H1 (cell line): ENCODE measurements at regions not wholly inside any gene's neighbourhood (a gene's known extent, or its start where the extent isn't known, plus 50 kb on each side); places are given as distances from the start of the nearest gene placed in this dataset.

Experiments used
- CTCF ChIA-PET: fragments of 300-600 bp; sonication (Branson Sonifier 250); formaldehyde crosslinking; loops from one replicate; lab custom pipeline; 2021; ENCODE audit not compliant: partially characterized antibody; lab: Charles Lee
- POLR2A ChIA-PET: fragments of 300-600 bp; sonication (Branson Sonifier 250); formaldehyde crosslinking; loops from one replicate; lab custom pipeline; 2021; ENCODE audit warnings: inconsistent platforms; ENCODE audit not compliant: partially characterized antibody; lab: Charles Lee
- DNase-seq, 2 experiments: peaks; one replicate each; pipeline versions ENCODE4 v3.0.0 to v3.0.0-alpha.2; 2010 to 2022; ENCODE audit warnings: low spot score in 2 of 2, low read depth in 1 of 2, mixed read lengths in 1 of 2
- FAIRE-seq: peaks from 2 replicates; lab custom pipeline; 2011; peaks lifted over from hg19 to GRCh38; lab: Jason Lieb, UNC
- H2AFZ ChIP-seq: 2 replicates; pipeline ENCODE4 v1.8.1; 2012; ENCODE audit warnings: low read length, inconsistent platforms
- H2AK5ac ChIP-seq: 2 replicates; pipeline ENCODE4 v1.6.1; 2013; ENCODE audit warnings: low read depth, low read length
- H2BK120ac ChIP-seq: replicated peaks from 2 replicates; pipeline ENCODE3; 2013; ENCODE audit warnings: low read depth, low read length, inconsistent platforms
- H2BK12ac ChIP-seq: 2 replicates; pipeline ENCODE4 v1.6.1; 2013; ENCODE audit warnings: low read depth, low read length
- H2BK15ac ChIP-seq: 2 replicates; pipeline ENCODE4 v1.6.1; 2013; ENCODE audit warnings: low read length
- H2BK20ac ChIP-seq: 2 replicates; pipeline ENCODE4 v1.6.1; 2013; ENCODE audit warnings: low read length
- H2BK5ac ChIP-seq: 2 replicates; pipeline ENCODE4 v1.6.1; 2013; ENCODE audit warnings: low read depth, low read length
- H3K14ac ChIP-seq: 2 replicates; pipeline ENCODE4 v1.6.1; 2013; ENCODE audit warnings: inconsistent platforms; ENCODE audit not compliant: insufficient read length
- H3K18ac ChIP-seq: 2 replicates; pipeline ENCODE4 v1.6.1; 2013; ENCODE audit warnings: low read length; ENCODE audit errors: extremely low read depth
- H3K23ac ChIP-seq: 2 replicates; pipeline ENCODE4 v1.6.1; 2013; ENCODE audit warnings: inconsistent platforms; ENCODE audit not compliant: insufficient read length
- H3K23me2 ChIP-seq: 2 replicates; pipeline ENCODE4 v1.6.1; 2013; ENCODE audit warnings: low read depth, low read length
- H3K27ac ChIP-seq: 2 replicates; pipeline ENCODE4 v1.6.1; 2011; ENCODE audit warnings: low read depth, low read length, inconsistent platforms
- H3K27me3 ChIP-seq, 4 experiments: replicated peaks in 1 of 4; 1 replicate in 1 of 4; 2 replicates in 3 of 4; pipeline versions ENCODE4 v1.6.1 to v1.8.1; 2011 to 2013; ENCODE audit warnings: low read length in 3 of 4, mild to moderate bottlenecking in 3 of 4, inconsistent platforms in 2 of 4, mixed read lengths in 2 of 4, moderate library complexity in 1 of 4; ENCODE audit not compliant: control insufficient read depth in 3 of 4, insufficient read depth in 3 of 4; ENCODE audit errors: extremely low read depth in 1 of 4
- H3K36me3 ChIP-seq, 4 experiments: 2 replicates each; pipeline versions ENCODE4 v1.6.1 to v1.8.1; 2011 to 2013; ENCODE audit warnings: mild to moderate bottlenecking in 4 of 4, low read length in 3 of 4, moderate library complexity in 2 of 4, control low read depth in 1 of 4, inconsistent platforms in 1 of 4; ENCODE audit not compliant: insufficient read depth in 4 of 4, control insufficient read depth in 2 of 4
- H3K4ac ChIP-seq: replicated peaks from 2 replicates; pipeline ENCODE3; 2013; ENCODE audit warnings: low read length, low read depth, mixed read lengths, inconsistent platforms; ENCODE audit not compliant: insufficient read length
- H3K4me1 ChIP-seq, 4 experiments: replicated peaks in 1 of 4; 1 replicate in 1 of 4; 2 replicates in 3 of 4; pipeline versions ENCODE4 v1.6.1 to v1.8.1; 2011 to 2013; ENCODE audit warnings: low read length in 3 of 4, inconsistent platforms in 2 of 4, mixed read lengths in 1 of 4; ENCODE audit not compliant: insufficient read depth in 4 of 4, control insufficient read depth in 3 of 4
- H3K4me2 ChIP-seq, 2 experiments: 2 replicates each; pipeline versions ENCODE4 v1.6.1 to v1.8.1; 2011 to 2013; ENCODE audit warnings: low read depth in 2 of 2, low read length in 2 of 2, control low read depth in 1 of 2, inconsistent platforms in 1 of 2, mild to moderate bottlenecking in 1 of 2; ENCODE audit not compliant: insufficient read depth in 1 of 2
- H3K4me3 ChIP-seq, 4 experiments: fragments of 200-600, 300-600 bp in 1 of 4; sonication (generic), shearing (Covaris generic), sonication (Bioruptor Twin) in 1 of 4; 2 replicates each; pipeline versions ENCODE4 v1.5.1 to v1.8.1; 2011 to 2016; ENCODE audit warnings: low read length in 4 of 4, low read depth in 3 of 4, control low read depth in 2 of 4, inconsistent platforms in 2 of 4, mild to moderate bottlenecking in 2 of 4, mixed read lengths in 1 of 4, moderate library complexity in 1 of 4; ENCODE audit not compliant: insufficient read depth in 2 of 4; ENCODE audit errors: extremely low read depth in 1 of 4
- H3K56ac ChIP-seq: replicated peaks from 2 replicates; pipeline ENCODE3; 2013; ENCODE audit warnings: low read depth, mild to moderate bottlenecking, mixed read lengths, low read length, inconsistent platforms; ENCODE audit not compliant: insufficient read length
- H3K79me1 ChIP-seq: 2 replicates; pipeline ENCODE4 v1.6.1; 2013; ENCODE audit warnings: low read depth, low read length, control low read depth
- H3K79me2 ChIP-seq, 2 experiments: 2 replicates each; pipeline versions ENCODE4 v1.6.1 to v1.8.1; 2012 to 2013; ENCODE audit warnings: low read length in 2 of 2, mild to moderate bottlenecking in 2 of 2, inconsistent platforms in 1 of 2; ENCODE audit not compliant: insufficient read depth in 2 of 2, control insufficient read depth in 1 of 2
- H3K9ac ChIP-seq, 4 experiments: replicated peaks in 1 of 4; 1 replicate in 1 of 4; 2 replicates in 3 of 4; pipeline versions ENCODE4 v1.6.1 to v1.8.1; 2011 to 2013; ENCODE audit warnings: low read depth in 3 of 4, low read length in 3 of 4, control low read depth in 2 of 4, mild to moderate bottlenecking in 2 of 4, moderate library complexity in 2 of 4, inconsistent platforms in 1 of 4; ENCODE audit errors: extremely low read depth in 1 of 4
- H3K9me3 ChIP-seq, 2 experiments: 2 replicates each; pipeline versions ENCODE4 v1.6.1 to v1.8.1; 2012 to 2013; ENCODE audit warnings: mild to moderate bottlenecking in 2 of 2, moderate library complexity in 2 of 2, control low read depth in 1 of 2, inconsistent platforms in 1 of 2, low read depth in 1 of 2, low read length in 1 of 2, mixed read lengths in 1 of 2; ENCODE audit not compliant: insufficient read depth in 2 of 2
- H4K20me1 ChIP-seq, 2 experiments: replicated peaks in 1 of 2; 2 replicates each; pipeline versions ENCODE3 to v1.8.1; 2011 to 2013; ENCODE audit warnings: inconsistent platforms in 2 of 2, low read length in 2 of 2, mild to moderate bottlenecking in 1 of 2; ENCODE audit not compliant: insufficient read depth in 2 of 2, control insufficient read depth in 1 of 2
- H4K5ac ChIP-seq: 2 replicates; pipeline ENCODE4 v1.6.1; 2013; ENCODE audit warnings: low read length, low read depth, mixed read lengths, inconsistent platforms; ENCODE audit not compliant: insufficient read length
- H4K8ac ChIP-seq: 2 replicates; pipeline ENCODE4 v1.8.0; 2013; ENCODE audit warnings: mild to moderate bottlenecking, moderate library complexity, low read length, inconsistent platforms; ENCODE audit not compliant: insufficient read depth; ENCODE audit errors: extremely low read depth
- H4K91ac ChIP-seq: replicated peaks from 2 replicates; pipeline ENCODE3; 2013; ENCODE audit warnings: low read length, mixed read lengths, inconsistent platforms; ENCODE audit not compliant: insufficient read length
- BACH1 ChIP-seq: IDR thresholded peaks from 2 replicates; pipeline ENCODE4 v1.6.1; 2012; ENCODE audit warnings: low read length, improper control_type of control experiment
- CEBPB ChIP-seq: IDR thresholded peaks from 2 replicates; pipeline ENCODE4 v1.6.1; 2012; ENCODE audit warnings: low read depth, low read length
- EGR1 ChIP-seq: IDR thresholded peaks from 2 replicates; pipeline ENCODE4 v1.6.1; 2011; ENCODE audit warnings: low read depth, low read length, borderline replicate concordance
- SAP30 ChIP-seq: fragments of 300-600 bp; sonication (generic); IDR thresholded peaks from 2 replicates; pipeline ENCODE4 v1.7.1; 2012; ENCODE audit warnings: low read length, moderate library complexity, mild to moderate bottlenecking, inconsistent platforms; ENCODE audit not compliant: insufficient read depth, insufficient replicate concordance
- SUZ12 ChIP-seq: fragments of 200-600 bp; sonication (generic); IDR thresholded peaks from 2 replicates; pipeline ENCODE4 v1.6.1; 2012; ENCODE audit warnings: mild to moderate bottlenecking, inconsistent platforms, low read length, moderate library complexity, mixed read lengths
- ZNF274 ChIP-seq: IDR thresholded peaks from 2 replicates; pipeline ENCODE4 v1.7.0; 2012; ENCODE audit warnings: low read length, borderline replicate concordance; ENCODE audit errors: extremely low read depth
- WGBS, 2 experiments: shearing (Covaris generic) in 1 of 2; methylation state at CpG; one replicate each; pipeline versions ENCODE4 v1.1.6 to v1.1.7; 2013 to 2015; ENCODE audit warnings: low lambda C conversion rate in 2 of 2, mixed read lengths in 2 of 2, inconsistent platforms in 1 of 2, low coverage in 1 of 2, missing lambda C conversion rate in 1 of 2; ENCODE audit not compliant: insufficient replicate concordance in 2 of 2, insufficient coverage in 1 of 2, insufficient read length in 1 of 2; ENCODE audit errors: extremely low coverage in 1 of 2, missing lambda C conversion rate in 1 of 2; 5-methylcytosine and 5-hydroxymethylcytosine counted together

DNA sequence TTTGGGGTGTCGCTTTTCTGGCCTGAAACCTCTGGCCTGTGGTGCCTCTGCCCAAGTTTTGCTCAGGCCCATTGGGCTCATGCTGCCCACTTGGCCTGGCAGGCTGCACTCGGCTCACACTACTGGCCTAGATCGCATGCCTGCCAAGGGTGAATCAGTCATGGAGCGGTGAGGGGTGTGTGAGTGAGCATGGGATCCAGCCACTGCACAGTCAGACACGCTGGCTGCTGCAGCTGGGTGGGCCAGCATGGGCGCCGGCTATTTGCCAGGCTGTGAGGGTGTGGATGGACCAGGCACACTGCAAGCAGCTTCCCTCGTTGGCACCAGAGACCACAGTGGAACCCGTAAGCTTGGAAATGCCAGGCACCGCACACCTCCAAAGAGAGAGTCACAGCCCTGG, 145.4 kb upstream of the CNR1 start:
- DNase-seq: no peak
- H3K23me2 ChIP-seq: no peaks in the 10 kb centered on the region
- H2BK12ac ChIP-seq: no peak overlapping the region
- H2AFZ ChIP-seq: no peak overlapping the region
- H3K27me3 ChIP-seq: no peaks in the 10 kb centered on the region
- H3K4me3 ChIP-seq: no peak overlapping the region
- ChIA-PET CTCF (no interaction called here), POLR2A (no interaction called here)
- H2AK5ac ChIP-seq: no peak overlapping the region
- TF ChIP-seq CEBPB (no peak), SUZ12 (no peak), EGR1 (no peak), ZNF274 (no peak), BACH1 (no peak), SAP30 (no peak)
- no peak overlapping the region for H3K23ac ChIP-seq
- no peak overlapping the region for H3K4me2 ChIP-seq
- H4K20me1 ChIP-seq: no peaks in the 10 kb centered on the region
- H3K9me3 ChIP-seq: no peaks in the 10 kb centered on the region
- no peak for FAIRE-seq
- peaks cover 0 to 4% (median 0%) of the 10 kb centered on the region in 4 experiments; a peak in 1 of 7 replicates for H3K4me1 ChIP-seq
- WGBS, 2 experiments: 98% methylated on average over 9 of the region's 10 CpGs; no CpG with 5 or more reads in 1 of the 2 experiments
- no peak overlapping the region for H2BK15ac ChIP-seq
- no peaks in the 10 kb centered on the region for H3K79me2 ChIP-seq
- no peak overlapping the region; the same call in 1 of the 2 replicates for H4K8ac ChIP-seq
- no peak overlapping the region for H2BK5ac ChIP-seq
- no peak overlapping the region for H3K14ac ChIP-seq
- no peak overlapping the region for H3K27ac ChIP-seq
- no peak overlapping the region for H3K9ac ChIP-seq
- no peak overlapping the region for H2BK20ac ChIP-seq
- H3K4ac ChIP-seq: no peak overlapping the region
- H3K18ac ChIP-seq: no peak overlapping the region
- no peak overlapping the region for H4K5ac ChIP-seq
- H4K91ac ChIP-seq: no peak overlapping the region
- H3K79me1 ChIP-seq: no peaks in the 10 kb centered on the region
- H3K56ac ChIP-seq: no peak overlapping the region
- H2BK120ac ChIP-seq: no peak overlapping the region
- H3K36me3 ChIP-seq: no peaks in the 10 kb centered on the region
